ENCODE measurements at regions not wholly inside any gene's neighbourhood (a gene's known extent, or its start where the extent isn't known, plus 50 kb on each side); places are given as distances from the start of the nearest gene placed in this dataset.

- TF ChIP-seq SIN3A (IDR thresholded peaks at IDR 0.05; ENCODE audit: borderline replicate concordance, insufficient read depth, low read length) (no peak), TAF1 (IDR thresholded peaks at IDR 0.05; ENCODE audit: borderline replicate concordance, insufficient read depth, low read length) (no peak), FOXP2 (optimal IDR thresholded peaks at IDR 0.05; ENCODE audit: borderline replicate concordance, extremely low read depth, extremely low read length, insufficient read depth) (no peak), POLR2AphosphoS5 (IDR thresholded peaks at IDR 0.05; ENCODE audit: low read depth, low read length) (no peak)
- TF ChIP-seq, protein P1, sequence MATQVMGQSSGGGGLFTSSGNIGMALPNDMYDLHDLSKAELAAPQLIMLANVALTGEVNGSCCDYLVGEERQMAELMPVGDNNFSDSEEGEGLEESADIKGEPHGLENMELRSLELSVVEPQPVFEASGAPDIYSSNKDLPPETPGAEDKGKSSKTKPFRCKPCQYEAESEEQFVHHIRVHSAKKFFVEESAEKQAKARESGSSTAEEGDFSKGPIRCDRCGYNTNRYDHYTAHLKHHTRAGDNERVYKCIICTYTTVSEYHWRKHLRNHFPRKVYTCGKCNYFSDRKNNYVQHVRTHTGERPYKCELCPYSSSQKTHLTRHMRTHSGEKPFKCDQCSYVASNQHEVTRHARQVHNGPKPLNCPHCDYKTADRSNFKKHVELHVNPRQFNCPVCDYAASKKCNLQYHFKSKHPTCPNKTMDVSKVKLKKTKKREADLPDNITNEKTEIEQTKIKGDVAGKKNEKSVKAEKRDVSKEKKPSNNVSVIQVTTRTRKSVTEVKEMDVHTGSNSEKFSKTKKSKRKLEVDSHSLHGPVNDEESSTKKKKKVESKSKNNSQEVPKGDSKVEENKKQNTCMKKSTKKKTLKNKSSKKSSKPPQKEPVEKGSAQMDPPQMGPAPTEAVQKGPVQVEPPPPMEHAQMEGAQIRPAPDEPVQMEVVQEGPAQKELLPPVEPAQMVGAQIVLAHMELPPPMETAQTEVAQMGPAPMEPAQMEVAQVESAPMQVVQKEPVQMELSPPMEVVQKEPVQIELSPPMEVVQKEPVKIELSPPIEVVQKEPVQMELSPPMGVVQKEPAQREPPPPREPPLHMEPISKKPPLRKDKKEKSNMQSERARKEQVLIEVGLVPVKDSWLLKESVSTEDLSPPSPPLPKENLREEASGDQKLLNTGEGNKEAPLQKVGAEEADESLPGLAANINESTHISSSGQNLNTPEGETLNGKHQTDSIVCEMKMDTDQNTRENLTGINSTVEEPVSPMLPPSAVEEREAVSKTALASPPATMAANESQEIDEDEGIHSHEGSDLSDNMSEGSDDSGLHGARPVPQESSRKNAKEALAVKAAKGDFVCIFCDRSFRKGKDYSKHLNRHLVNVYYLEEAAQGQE (IDR thresholded peaks at IDR 0.05; ENCODE audit: insufficient read depth in 1 of 2, low read depth in 2 of 2, low read length in 2 of 2) = no peak
Observed at GRCh38 chr4:115729739-115730266, 616.4 kb upstream of the NDST4 start.

DNA sequence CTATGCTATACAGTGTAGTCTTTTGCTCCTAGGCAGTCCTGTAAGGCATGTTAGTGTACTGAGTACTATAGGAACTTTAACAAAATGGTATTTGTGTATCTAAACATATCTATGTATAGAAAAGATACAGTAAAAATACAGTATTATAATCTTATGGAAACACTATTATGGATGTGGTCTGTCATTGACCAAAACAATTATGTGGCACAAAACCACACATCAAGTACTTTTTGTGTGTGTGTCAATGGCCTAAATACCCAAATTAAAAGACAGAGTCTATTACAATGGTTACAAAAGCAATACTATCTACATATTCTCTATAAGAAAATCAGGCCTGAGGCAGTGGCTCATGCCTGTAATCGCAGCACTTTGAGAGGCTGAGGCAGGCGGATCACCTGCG lies 610.2 kb upstream of the NDST4 start:
- no peak for TF ChIP-seq POLR2AphosphoS5 (IDR thresholded peaks at IDR 0.05; ENCODE audit: low read depth, low read length)
- TF ChIP-seq, protein P1 (IDR thresholded peaks at IDR 0.05; ENCODE audit: insufficient read depth in 1 of 2, low read depth in 2 of 2, low read length in 2 of 2) = no peak
- no peak for TF ChIP-seq FOXP2 (optimal IDR thresholded peaks at IDR 0.05; ENCODE audit: borderline replicate concordance, extremely low read depth, extremely low read length, insufficient read depth)
- TF ChIP-seq TAF1 (IDR thresholded peaks at IDR 0.05; ENCODE audit: borderline replicate concordance, insufficient read depth, low read length) = no peak
- no peak for TF ChIP-seq SIN3A (IDR thresholded peaks at IDR 0.05; ENCODE audit: borderline replicate concordance, insufficient read depth, low read length)

- TF ChIP-seq, protein P1 (IDR thresholded peaks at IDR 0.05; ENCODE audit: insufficient read depth in 1 of 2, low read depth in 2 of 2, low read length in 2 of 2) = no peak
- TF ChIP-seq FOXP2 (optimal IDR thresholded peaks at IDR 0.05; ENCODE audit: borderline replicate concordance, extremely low read depth, extremely low read length, insufficient read depth) (no peak), SIN3A (IDR thresholded peaks at IDR 0.05; ENCODE audit: borderline replicate concordance, insufficient read depth, low read length) (no peak), TAF1 (IDR thresholded peaks at IDR 0.05; ENCODE audit: borderline replicate concordance, insufficient read depth, low read length) (no peak), POLR2AphosphoS5 (IDR thresholded peaks at IDR 0.05; ENCODE audit: low read depth, low read length) (no peak)
Observed at GRCh38 chr4:115720611-115721010, 607.2 kb upstream of the NDST4 start.

- TF ChIP-seq, protein P1 (IDR thresholded peaks at IDR 0.05; ENCODE audit: insufficient read depth in 1 of 2, low read depth in 2 of 2, low read length in 2 of 2) = peak; percentile 84 to 97
- TF ChIP-seq SIN3A (IDR thresholded peaks at IDR 0.05; ENCODE audit: borderline replicate concordance, insufficient read depth, low read length) (no peak), TAF1 (IDR thresholded peaks at IDR 0.05; ENCODE audit: borderline replicate concordance, insufficient read depth, low read length) (no peak), FOXP2 (optimal IDR thresholded peaks at IDR 0.05; ENCODE audit: borderline replicate concordance, extremely low read depth, extremely low read length, insufficient read depth) (no peak)
Observed at GRCh38 chr4:115711575-115711974, 598.2 kb upstream of the NDST4 start.

DNA sequence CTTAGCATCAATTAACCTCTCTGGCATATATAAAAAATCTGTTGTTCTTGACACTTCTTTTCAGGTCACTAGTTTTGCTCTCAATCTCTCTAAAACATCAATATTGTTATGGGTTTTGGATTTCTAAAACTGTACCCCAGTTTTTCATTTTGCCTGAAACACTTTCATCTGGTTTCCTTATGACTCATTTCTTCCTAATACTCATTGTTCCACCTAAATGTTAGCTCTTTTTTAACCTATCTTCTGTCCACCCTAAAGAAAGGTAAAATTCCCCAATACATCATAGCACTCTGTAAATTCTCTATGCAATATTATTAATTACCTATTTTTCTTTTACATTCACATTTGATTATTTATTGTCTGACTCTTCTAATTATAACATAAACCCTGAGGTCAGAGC lies 575.5 kb upstream of the NDST4 start:
- TF ChIP-seq FOXP2 (optimal IDR thresholded peaks at IDR 0.05; ENCODE audit: borderline replicate concordance, extremely low read depth, extremely low read length, insufficient read depth) (no peak), TAF1 (IDR thresholded peaks at IDR 0.05; ENCODE audit: borderline replicate concordance, insufficient read depth, low read length) (no peak), POLR2AphosphoS5 (IDR thresholded peaks at IDR 0.05; ENCODE audit: low read depth, low read length) (no peak), SIN3A (IDR thresholded peaks at IDR 0.05; ENCODE audit: borderline replicate concordance, insufficient read depth, low read length) (no peak)

Data from PFSK-1 (cell line).